Smooth muscle cell (in vitro differentiated cells): ENCODE measurements at regions not wholly inside any gene's neighbourhood (a gene's known extent, or its start where the extent isn't known, plus 50 kb on each side); places are given as distances from the start of the nearest gene placed in this dataset.
A peak's percentile ranks its signal among the peaks of the same experiment; 100 is the strongest.

Experiments used
- DNase-seq: peaks from one replicate; lab custom pipeline; 2025; ENCODE audit not compliant: unreplicated experiment; lab: John Stamatoyannopoulos, UW
- H2AFZ ChIP-seq: fragments of 200-600 bp; sonication (generic); 2 replicates; pipeline ENCODE4 v1.6.0; 2016; ENCODE audit warnings: antibody characterized with exemption, low read depth, mild to moderate bottlenecking
- H3F3A ChIP-seq: fragments of 200-600 bp; sonication (generic); 2 replicates; pipeline ENCODE4 v1.6.0; 2017; ENCODE audit warnings: antibody characterized with exemption, low read depth
- H3K27ac ChIP-seq: fragments of 200-600 bp; sonication (generic); 2 replicates; pipeline ENCODE4 v1.5.1; 2016; ENCODE audit warnings: low read depth, mild to moderate bottlenecking
- H3K27me3 ChIP-seq: fragments of 200-600 bp; sonication (generic); 2 replicates; pipeline ENCODE4 v1.6.1; 2016; ENCODE audit warnings: low read depth, mild to moderate bottlenecking
- H3K36me3 ChIP-seq: fragments of 200-600 bp; sonication (generic); 2 replicates; pipeline ENCODE4 v1.5.1; 2016; ENCODE audit warnings: low read depth
- H3K4me1 ChIP-seq: fragments of 200-600 bp; sonication (generic); 2 replicates; pipeline ENCODE4 v1.5.1; 2016; ENCODE audit warnings: low read depth
- H3K4me2 ChIP-seq: fragments of 200-600 bp; sonication (generic); 2 replicates; pipeline ENCODE4 v1.6.0; 2016; ENCODE audit warnings: mild to moderate bottlenecking
- H3K4me3 ChIP-seq: fragments of 200-600 bp; sonication (generic); 2 replicates; pipeline ENCODE4 v1.5.1; 2016; ENCODE audit warnings: mild to moderate bottlenecking
- H3K79me2 ChIP-seq: fragments of 200-600 bp; sonication (generic); 2 replicates; pipeline ENCODE4 v1.6.0; 2016; ENCODE audit warnings: low read depth, mild to moderate bottlenecking
- H3K9ac ChIP-seq: fragments of 200-600 bp; sonication (generic); 2 replicates; pipeline ENCODE4 v1.6.0; 2016; ENCODE audit warnings: low read depth
- H3K9me3 ChIP-seq: fragments of 200-600 bp; sonication (generic); replicated peaks from 2 replicates; pipeline ENCODE4 v1.5.1; 2016; ENCODE audit warnings: low read depth
- H4K20me1 ChIP-seq: fragments of 200-600 bp; sonication (generic); 2 replicates; pipeline ENCODE4 v1.6.0; 2016; ENCODE audit warnings: low read depth
- CTCF ChIP-seq: fragments of 200-600 bp; sonication (generic); IDR thresholded peaks from 2 replicates; pipeline ENCODE4 v1.5.1; 2017; ENCODE audit warnings: borderline replicate concordance, mild to moderate bottlenecking, antibody characterized with exemption; ENCODE audit not compliant: insufficient read depth, poor library complexity, severe bottlenecking
- WGBS: methylation state at CpG from one replicate; pipeline ENCODE4 v1.1.7; 2016; ENCODE audit warnings: low lambda C conversion rate; 5-methylcytosine and 5-hydroxymethylcytosine counted together

- H4K20me1 ChIP-seq, result no peaks in the 10 kb centered on the region
- 83% methylated on average over 4 of the region's 4 CpGs for WGBS
- no peaks in the 10 kb centered on the region for H3K36me3 ChIP-seq
- peak overlapping the region; percentile 77 for H2AFZ ChIP-seq
- H3F3A ChIP-seq, result no peaks in the 10 kb centered on the region
- no peaks in the 10 kb centered on the region for H3K9me3 ChIP-seq
- no peaks in the 10 kb centered on the region for H3K79me2 ChIP-seq
- no peak overlapping the region for H3K9ac ChIP-seq
- no peak for DNase-seq
- H3K4me1 ChIP-seq, result no peaks in the 10 kb centered on the region
- no peak overlapping the region for H3K27ac ChIP-seq
- peak overlapping the region; percentile 81 for H3K4me2 ChIP-seq
- no peak for TF ChIP-seq CTCF
- no peaks in the 10 kb centered on the region for H3K27me3 ChIP-seq
- no peak overlapping the region for H3K4me3 ChIP-seq
Measured at GRCh38 chr15:97520689-97521088, 439.8 kb upstream of the ARRDC4 start.

GRCh38 chr15:97521381-97522285, 438.9 kb upstream of the ARRDC4 start:
- Histone ChIP-seq H3K4me3 (peak overlapping the region; percentile 8), H3K4me1 (no peaks in the 10 kb centered on the region), H3K27ac (no peak overlapping the region), H4K20me1 (no peaks in the 10 kb centered on the region), H3K36me3 (no peaks in the 10 kb centered on the region), H2AFZ (peak overlapping the region; percentile 77), H3K9ac (no peak overlapping the region), H3K79me2 (no peaks in the 10 kb centered on the region), H3K4me2 (peak overlapping the region; percentile 81), H3F3A (no peaks in the 10 kb centered on the region), H3K9me3 (no peaks in the 10 kb centered on the region), H3K27me3 (no peaks in the 10 kb centered on the region)
- peak; percentile 11 for DNase-seq
- TF ChIP-seq CTCF, result no peak
- 32% methylated on average over 21 of the region's 21 CpGs for WGBS

GRCh38 chr15:97522347-97522746, 438.2 kb upstream of the ARRDC4 start:
- H3K9ac ChIP-seq, result no peak overlapping the region
- WGBS, result 92% methylated on average over 16 of the region's 16 CpGs

More at GRCh38 chr15:97522347-97522746, 438.2 kb upstream of the ARRDC4 start:
- no peak for DNase-seq
- Histone ChIP-seq H3F3A (no peaks in the 10 kb centered on the region), H3K4me2 (peak overlapping the region; percentile 81), H3K9me3 (no peaks in the 10 kb centered on the region), H3K36me3 (no peaks in the 10 kb centered on the region), H4K20me1 (no peaks in the 10 kb centered on the region), H3K4me3 (no peak overlapping the region), H3K79me2 (no peaks in the 10 kb centered on the region), H3K27me3 (no peaks in the 10 kb centered on the region), H2AFZ (no peak overlapping the region), H3K4me1 (no peaks in the 10 kb centered on the region), H3K27ac (no peak overlapping the region)
- TF ChIP-seq CTCF, result no peak
